WTC11 (cell line): ENCODE measurements at regions not wholly inside any gene's neighbourhood (a gene's known extent, or its start where the extent isn't known, plus 50 kb on each side); places are given as distances from the start of the nearest gene placed in this dataset.
"Not testable (repeated sequence)": the region's sequence is repeated elsewhere in the genome, so short reads cannot be mapped to it uniquely, and the experiment has no call there.

Source experiments
- ATAC-seq: fragments of 200-7000 bp; cut with Tn5 transposase; 2 replicates; pipeline ENCODE4 v1.10.0; 2021; ENCODE audit warnings: mild to moderate bottlenecking, moderate library complexity
- CTCF ChIA-PET: fragments of 300-600 bp; sonication (Branson Sonifier 250); formaldehyde crosslinking; loops from one replicate; lab custom pipeline; 2021; ENCODE audit warnings: antibody characterized with exemption; lab: Charles Lee
- POLR2A ChIA-PET: fragments of 350-600 bp; sonication (Branson Sonifier 250); formaldehyde crosslinking; loops from one replicate; lab custom pipeline; 2021; ENCODE audit warnings: antibody characterized with exemption; lab: Charles Lee
- DNase-seq: peaks from one replicate; pipeline ENCODE4 v3.0.0; 2021; ENCODE audit warnings: low spot score
- H3K27ac Mint-ChIP-seq: 2 replicates; pipeline ENCODE4 v1.8.0; 2021; ENCODE audit warnings: mixed read lengths
- H3K27me3 Mint-ChIP-seq: 2 replicates; pipeline ENCODE4 v1.8.0; 2021; ENCODE audit warnings: low read depth, mild to moderate bottlenecking, moderate library complexity, mixed read lengths
- H3K36me3 Mint-ChIP-seq: 2 replicates; pipeline ENCODE4 v1.8.0; 2021; ENCODE audit warnings: mixed read lengths
- H3K4me1 Mint-ChIP-seq: 2 replicates; pipeline ENCODE4 v1.8.0; 2022; ENCODE audit warnings: mixed read lengths
- H3K4me3 Mint-ChIP-seq: 2 replicates; pipeline ENCODE4 v1.8.0; 2021; ENCODE audit warnings: mild to moderate bottlenecking, moderate library complexity, mixed read lengths
- H3K9me3 Mint-ChIP-seq: 2 replicates; pipeline ENCODE4 v1.8.0; 2021; ENCODE audit warnings: mixed read lengths
- ETV6 ChIP-seq: sonication (generic); formaldehyde crosslinking; IDR thresholded peaks from 2 replicates; pipeline ENCODE4 v1.8.1; 2022; ENCODE audit warnings: mild to moderate bottlenecking, missing genetic modification reagents
- FOXJ3 ChIP-seq: sonication (generic); formaldehyde crosslinking; IDR thresholded peaks from 2 replicates; pipeline ENCODE4 v1.9.0; 2021; ENCODE audit warnings: missing genetic modification reagents, mild to moderate bottlenecking, borderline replicate concordance
- FOXK1 ChIP-seq: sonication (generic); formaldehyde crosslinking; IDR thresholded peaks from 2 replicates; pipeline ENCODE4 v1.8.0; 2022; ENCODE audit warnings: mild to moderate bottlenecking, moderate library complexity, missing genetic modification reagents
- JAZF1 ChIP-seq: fragments of 250-450 bp; sonication (Bioruptor Pico); IDR thresholded peaks from 2 replicates; pipeline ENCODE4 v1.9.0; 2021; ENCODE audit warnings: moderate library complexity, mild to moderate bottlenecking, inconsistent platforms
- JUN ChIP-seq: sonication (generic); formaldehyde crosslinking; IDR thresholded peaks from 2 replicates; pipeline ENCODE4 v1.8.0; 2023; ENCODE audit warnings: mild to moderate bottlenecking, missing genetic modification reagents
- MXD4 ChIP-seq: fragments of 250-450 bp; sonication (Bioruptor Pico); IDR thresholded peaks from 2 replicates; pipeline ENCODE4 v1.8.0; 2021; ENCODE audit warnings: mild to moderate bottlenecking, moderate library complexity, borderline replicate concordance
- NFATC4 ChIP-seq: fragments of 250-450 bp; sonication (Bioruptor Pico); IDR thresholded peaks from 2 replicates; pipeline ENCODE4 v1.9.0; 2021; ENCODE audit warnings: mild to moderate bottlenecking
- NR1H2 ChIP-seq: sonication (generic); formaldehyde crosslinking; IDR thresholded peaks from 2 replicates; pipeline ENCODE4 v1.9.0; 2021; ENCODE audit warnings: mild to moderate bottlenecking, moderate library complexity, missing genetic modification reagents
- RELA ChIP-seq: sonication (generic); formaldehyde crosslinking; IDR thresholded peaks from 2 replicates; pipeline ENCODE4 v1.8.1; 2022; ENCODE audit warnings: missing genetic modification reagents, mild to moderate bottlenecking, borderline replicate concordance
- RORB ChIP-seq: fragments of 250-450 bp; sonication (Bioruptor Pico); IDR thresholded peaks from 2 replicates; pipeline ENCODE4 v1.9.0; 2021; ENCODE audit warnings: mild to moderate bottlenecking
- SP1 ChIP-seq: sonication (generic); formaldehyde crosslinking; conservative IDR thresholded peaks from 2 replicates; pipeline ENCODE4 v1.8.1; 2022; ENCODE audit warnings: missing genetic modification reagents
- TEAD1 ChIP-seq: sonication (generic); formaldehyde crosslinking; IDR thresholded peaks from 2 replicates; pipeline ENCODE4 v1.8.0; 2022; ENCODE audit warnings: mild to moderate bottlenecking, missing genetic modification reagents
- ZBTB21 ChIP-seq: sonication (generic); formaldehyde crosslinking; IDR thresholded peaks from 2 replicates; pipeline ENCODE4 v1.8.1; 2023; ENCODE audit warnings: mild to moderate bottlenecking, missing genetic modification reagents, borderline replicate concordance
- ZNF232 ChIP-seq: sonication (generic); formaldehyde crosslinking; IDR thresholded peaks from 2 replicates; pipeline ENCODE4 v1.8.0; 2022; ENCODE audit warnings: mild to moderate bottlenecking, missing genetic modification reagents
- ZNF396 ChIP-seq: fragments of 250-450 bp; sonication (Bioruptor Pico); IDR thresholded peaks from 2 replicates; pipeline ENCODE4 v1.8.0; 2021; ENCODE audit warnings: mild to moderate bottlenecking, moderate library complexity, borderline replicate concordance
- ZNF423 ChIP-seq: fragments of 250-450 bp; sonication (Bioruptor Pico); IDR thresholded peaks from 2 replicates; pipeline ENCODE4 v2.1.2; 2022; ENCODE audit warnings: mild to moderate bottlenecking, moderate library complexity
- TF ChIP-seq, protein P1 (sequence below): sonication (generic); formaldehyde crosslinking; IDR thresholded peaks from 2 replicates; pipeline ENCODE4 v1.8.1; 2022; ENCODE audit warnings: low read depth, missing genetic modification reagents, borderline replicate concordance
- TF ChIP-seq, protein P2 (sequence below): fragments of 250-450 bp; sonication (Bioruptor Pico); IDR thresholded peaks from 2 replicates; pipeline ENCODE4 v1.9.0; 2021; ENCODE audit warnings: mild to moderate bottlenecking
- TF ChIP-seq, protein P3 (sequence below): fragments of 250-450 bp; sonication (Bioruptor Pico); IDR thresholded peaks from 2 replicates; pipeline ENCODE4 v1.9.0; 2021; ENCODE audit warnings: mild to moderate bottlenecking
- TF ChIP-seq, protein P4 (sequence below): sonication (generic); formaldehyde crosslinking; IDR thresholded peaks from 2 replicates; pipeline ENCODE4 v1.8.0; 2022; ENCODE audit warnings: mild to moderate bottlenecking, missing genetic modification reagents
- TF ChIP-seq, protein P5 (sequence below): sonication (generic); formaldehyde crosslinking; IDR thresholded peaks from 2 replicates; pipeline ENCODE4 v1.8.0; 2022; ENCODE audit warnings: mild to moderate bottlenecking, missing genetic modification reagents
- TF ChIP-seq, protein P6 (sequence below): sonication (generic); formaldehyde crosslinking; IDR thresholded peaks from 2 replicates; pipeline ENCODE4 v1.8.1; 2023; ENCODE audit warnings: mild to moderate bottlenecking, missing genetic modification reagents, borderline replicate concordance

DNA sequence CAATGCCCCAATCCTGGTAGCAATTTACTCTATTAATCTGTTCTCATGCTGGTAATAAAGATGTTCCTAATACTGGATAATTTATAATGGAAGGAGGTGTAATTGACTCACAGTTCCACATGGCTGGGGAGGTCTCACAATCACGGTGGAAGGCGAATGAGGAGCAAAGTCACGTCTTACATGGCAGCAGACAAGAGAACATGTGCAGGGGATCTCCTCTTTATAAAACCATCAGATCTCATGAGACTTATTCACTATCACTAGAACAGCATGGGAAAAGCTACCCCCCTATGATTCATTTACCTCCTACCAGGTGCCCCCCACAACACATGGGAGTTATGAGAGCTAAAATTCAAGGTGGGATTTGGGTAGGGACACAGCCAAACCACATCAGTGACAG is 872.2 kb downstream of the ANKRD7 start (continued):
- TF ChIP-seq MXD4 (CRISPR knock-in tag) (no peak), NR1H2 (CRISPR knock-in tag) (no peak), RELA (no peak), ZNF232 (CRISPR knock-in tag) (no peak), JUN (no peak), NFATC4 (CRISPR knock-in tag) (no peak), FOXJ3 (CRISPR knock-in tag) (no peak)
- TF ChIP-seq, protein P1, sequence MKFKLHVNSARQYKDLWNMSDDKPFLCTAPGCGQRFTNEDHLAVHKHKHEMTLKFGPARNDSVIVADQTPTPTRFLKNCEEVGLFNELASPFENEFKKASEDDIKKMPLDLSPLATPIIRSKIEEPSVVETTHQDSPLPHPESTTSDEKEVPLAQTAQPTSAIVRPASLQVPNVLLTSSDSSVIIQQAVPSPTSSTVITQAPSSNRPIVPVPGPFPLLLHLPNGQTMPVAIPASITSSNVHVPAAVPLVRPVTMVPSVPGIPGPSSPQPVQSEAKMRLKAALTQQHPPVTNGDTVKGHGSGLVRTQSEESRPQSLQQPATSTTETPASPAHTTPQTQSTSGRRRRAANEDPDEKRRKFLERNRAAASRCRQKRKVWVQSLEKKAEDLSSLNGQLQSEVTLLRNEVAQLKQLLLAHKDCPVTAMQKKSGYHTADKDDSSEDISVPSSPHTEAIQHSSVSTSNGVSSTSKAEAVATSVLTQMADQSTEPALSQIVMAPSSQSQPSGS (CRISPR knock-in tag): no peak
- TF ChIP-seq, protein P2, sequence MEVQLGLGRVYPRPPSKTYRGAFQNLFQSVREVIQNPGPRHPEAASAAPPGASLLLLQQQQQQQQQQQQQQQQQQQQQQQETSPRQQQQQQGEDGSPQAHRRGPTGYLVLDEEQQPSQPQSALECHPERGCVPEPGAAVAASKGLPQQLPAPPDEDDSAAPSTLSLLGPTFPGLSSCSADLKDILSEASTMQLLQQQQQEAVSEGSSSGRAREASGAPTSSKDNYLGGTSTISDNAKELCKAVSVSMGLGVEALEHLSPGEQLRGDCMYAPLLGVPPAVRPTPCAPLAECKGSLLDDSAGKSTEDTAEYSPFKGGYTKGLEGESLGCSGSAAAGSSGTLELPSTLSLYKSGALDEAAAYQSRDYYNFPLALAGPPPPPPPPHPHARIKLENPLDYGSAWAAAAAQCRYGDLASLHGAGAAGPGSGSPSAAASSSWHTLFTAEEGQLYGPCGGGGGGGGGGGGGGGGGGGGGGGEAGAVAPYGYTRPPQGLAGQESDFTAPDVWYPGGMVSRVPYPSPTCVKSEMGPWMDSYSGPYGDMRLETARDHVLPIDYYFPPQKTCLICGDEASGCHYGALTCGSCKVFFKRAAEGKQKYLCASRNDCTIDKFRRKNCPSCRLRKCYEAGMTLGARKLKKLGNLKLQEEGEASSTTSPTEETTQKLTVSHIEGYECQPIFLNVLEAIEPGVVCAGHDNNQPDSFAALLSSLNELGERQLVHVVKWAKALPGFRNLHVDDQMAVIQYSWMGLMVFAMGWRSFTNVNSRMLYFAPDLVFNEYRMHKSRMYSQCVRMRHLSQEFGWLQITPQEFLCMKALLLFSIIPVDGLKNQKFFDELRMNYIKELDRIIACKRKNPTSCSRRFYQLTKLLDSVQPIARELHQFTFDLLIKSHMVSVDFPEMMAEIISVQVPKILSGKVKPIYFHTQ: no peak
- TF ChIP-seq, protein P3, sequence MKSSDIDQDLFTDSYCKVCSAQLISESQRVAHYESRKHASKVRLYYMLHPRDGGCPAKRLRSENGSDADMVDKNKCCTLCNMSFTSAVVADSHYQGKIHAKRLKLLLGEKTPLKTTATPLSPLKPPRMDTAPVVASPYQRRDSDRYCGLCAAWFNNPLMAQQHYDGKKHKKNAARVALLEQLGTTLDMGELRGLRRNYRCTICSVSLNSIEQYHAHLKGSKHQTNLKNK: no peak

DNA sequence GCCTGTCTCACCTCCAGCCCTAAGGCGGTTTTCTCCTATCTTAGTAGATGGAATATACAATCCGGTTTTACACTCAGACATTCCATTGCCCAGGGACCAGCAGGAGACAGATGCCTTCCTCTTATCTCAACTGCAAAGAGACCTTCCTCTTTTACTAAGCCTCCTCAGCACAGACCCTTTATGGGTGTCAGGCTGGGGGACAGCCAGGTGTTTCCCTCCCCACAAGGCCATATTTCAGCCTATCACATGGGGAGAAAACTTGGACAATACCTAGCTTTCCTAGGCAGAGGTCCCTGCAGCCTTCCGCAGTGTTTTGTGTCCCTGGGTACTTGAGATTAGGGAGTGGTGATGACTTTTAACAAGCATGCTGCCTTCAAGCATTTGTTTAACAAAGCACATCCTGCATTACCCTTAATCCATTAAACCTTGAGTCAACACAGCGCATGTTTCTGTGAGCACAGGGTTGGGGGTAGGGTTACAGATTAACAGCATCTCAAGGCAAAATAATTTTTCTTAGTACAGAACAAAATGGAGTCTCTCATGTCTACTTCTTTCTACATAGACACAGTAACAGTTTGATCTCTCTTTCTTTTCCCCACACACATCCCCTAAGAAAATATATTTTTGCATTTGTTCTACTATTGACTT is 876.2 kb downstream of the ANKRD7 start:
- H3K4me3 Mint-ChIP-seq: peak overlapping the region; percentile 6; the same call in 1 of the 2 replicates
- ATAC-seq: peak; percentile 49

More for the DNA sequence above, 876.2 kb downstream of the ANKRD7 start:
- H3K36me3 Mint-ChIP-seq: peaks cover 25% of the 10 kb centered on the region
- H3K27me3 Mint-ChIP-seq, CTCF ChIA-PET, POLR2A ChIA-PET: not testable (repeated sequence)
- peaks cover 24% of the 10 kb centered on the region for H3K9me3 Mint-ChIP-seq
- TF ChIP-seq, protein P4, sequence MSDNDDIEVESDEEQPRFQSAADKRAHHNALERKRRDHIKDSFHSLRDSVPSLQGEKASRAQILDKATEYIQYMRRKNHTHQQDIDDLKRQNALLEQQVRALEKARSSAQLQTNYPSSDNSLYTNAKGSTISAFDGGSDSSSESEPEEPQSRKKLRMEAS (CRISPR knock-in tag): peak; percentile 58; the same call in 1 of the 2 replicates
- TF ChIP-seq ZNF423 (peak; percentile 39; the same call in 1 of the 2 replicates), ZBTB21 (CRISPR knock-in tag) (peak; percentile 32; the same call in 1 of the 2 replicates), RORB (CRISPR knock-in tag) (peak; percentile 77), ETV6 (CRISPR knock-in tag) (peak; percentile 82; the same call in 1 of the 2 replicates), ZNF396 (CRISPR knock-in tag) (peak; percentile 57; the same call in 1 of the 2 replicates), FOXK1 (CRISPR knock-in tag) (peak; percentile 80), SP1 (CRISPR knock-in tag) (peak; percentile 31; the same call in 1 of the 2 replicates), JAZF1 (CRISPR knock-in tag) (0 out of 2 replicates have a peak, but pooled peaks have one; percentile 33), TEAD1 (CRISPR knock-in tag) (peak; percentile 77; the same call in 1 of the 2 replicates)
- TF ChIP-seq, protein P3: 0 out of 2 replicates have a peak, but pooled peaks have one; percentile 48
- TF ChIP-seq, protein P5, sequence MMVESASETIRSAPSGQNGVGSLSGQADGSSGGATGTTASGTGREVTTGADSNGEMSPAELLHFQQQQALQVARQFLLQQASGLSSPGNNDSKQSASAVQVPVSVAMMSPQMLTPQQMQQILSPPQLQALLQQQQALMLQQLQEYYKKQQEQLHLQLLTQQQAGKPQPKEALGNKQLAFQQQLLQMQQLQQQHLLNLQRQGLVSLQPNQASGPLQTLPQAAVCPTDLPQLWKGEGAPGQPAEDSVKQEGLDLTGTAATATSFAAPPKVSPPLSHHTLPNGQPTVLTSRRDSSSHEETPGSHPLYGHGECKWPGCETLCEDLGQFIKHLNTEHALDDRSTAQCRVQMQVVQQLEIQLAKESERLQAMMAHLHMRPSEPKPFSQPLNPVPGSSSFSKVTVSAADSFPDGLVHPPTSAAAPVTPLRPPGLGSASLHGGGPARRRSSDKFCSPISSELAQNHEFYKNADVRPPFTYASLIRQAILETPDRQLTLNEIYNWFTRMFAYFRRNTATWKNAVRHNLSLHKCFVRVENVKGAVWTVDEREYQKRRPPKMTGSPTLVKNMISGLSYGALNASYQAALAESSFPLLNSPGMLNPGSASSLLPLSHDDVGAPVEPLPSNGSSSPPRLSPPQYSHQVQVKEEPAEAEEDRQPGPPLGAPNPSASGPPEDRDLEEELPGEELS: peak; percentile 90; the same call in 1 of the 2 replicates
- TF ChIP-seq, protein P6, sequence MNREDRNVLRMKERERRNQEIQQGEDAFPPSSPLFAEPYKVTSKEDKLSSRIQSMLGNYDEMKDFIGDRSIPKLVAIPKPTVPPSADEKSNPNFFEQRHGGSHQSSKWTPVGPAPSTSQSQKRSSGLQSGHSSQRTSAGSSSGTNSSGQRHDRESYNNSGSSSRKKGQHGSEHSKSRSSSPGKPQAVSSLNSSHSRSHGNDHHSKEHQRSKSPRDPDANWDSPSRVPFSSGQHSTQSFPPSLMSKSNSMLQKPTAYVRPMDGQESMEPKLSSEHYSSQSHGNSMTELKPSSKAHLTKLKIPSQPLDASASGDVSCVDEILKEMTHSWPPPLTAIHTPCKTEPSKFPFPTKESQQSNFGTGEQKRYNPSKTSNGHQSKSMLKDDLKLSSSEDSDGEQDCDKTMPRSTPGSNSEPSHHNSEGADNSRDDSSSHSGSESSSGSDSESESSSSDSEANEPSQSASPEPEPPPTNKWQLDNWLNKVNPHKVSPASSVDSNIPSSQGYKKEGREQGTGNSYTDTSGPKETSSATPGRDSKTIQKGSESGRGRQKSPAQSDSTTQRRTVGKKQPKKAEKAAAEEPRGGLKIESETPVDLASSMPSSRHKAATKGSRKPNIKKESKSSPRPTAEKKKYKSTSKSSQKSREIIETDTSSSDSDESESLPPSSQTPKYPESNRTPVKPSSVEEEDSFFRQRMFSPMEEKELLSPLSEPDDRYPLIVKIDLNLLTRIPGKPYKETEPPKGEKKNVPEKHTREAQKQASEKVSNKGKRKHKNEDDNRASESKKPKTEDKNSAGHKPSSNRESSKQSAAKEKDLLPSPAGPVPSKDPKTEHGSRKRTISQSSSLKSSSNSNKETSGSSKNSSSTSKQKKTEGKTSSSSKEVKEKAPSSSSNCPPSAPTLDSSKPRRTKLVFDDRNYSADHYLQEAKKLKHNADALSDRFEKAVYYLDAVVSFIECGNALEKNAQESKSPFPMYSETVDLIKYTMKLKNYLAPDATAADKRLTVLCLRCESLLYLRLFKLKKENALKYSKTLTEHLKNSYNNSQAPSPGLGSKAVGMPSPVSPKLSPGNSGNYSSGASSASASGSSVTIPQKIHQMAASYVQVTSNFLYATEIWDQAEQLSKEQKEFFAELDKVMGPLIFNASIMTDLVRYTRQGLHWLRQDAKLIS (CRISPR knock-in tag): peak; percentile 67; the same call in 1 of the 2 replicates
- H3K4me1 Mint-ChIP-seq: peaks cover 60% of the 10 kb centered on the region
- peak overlapping the region; percentile 90 for H3K27ac Mint-ChIP-seq
- peak; percentile 29 for DNase-seq
